Mesendoderm (in vitro differentiated cells): ENCODE measurements at regions not wholly inside any gene's neighbourhood (a gene's known extent, or its start where the extent isn't known, plus 50 kb on each side); places are given as distances from the start of the nearest gene placed in this dataset.
"Not testable (repeated sequence)": the region's sequence is repeated elsewhere in the genome, so short reads cannot be mapped to it uniquely, and the experiment has no call there.

Source experiments
- DNase-seq: peaks from one replicate; pipeline ENCODE4 v3.0.0; 2013
- H2AK5ac ChIP-seq: 2 replicates; pipeline ENCODE4 v1.6.1; 2013; ENCODE audit warnings: low read length, inconsistent platforms
- H2BK120ac ChIP-seq: 2 replicates; pipeline ENCODE4 v1.6.1; 2013; ENCODE audit warnings: low read depth, mild to moderate bottlenecking, low read length, moderate library complexity, mixed read lengths
- H2BK15ac ChIP-seq: replicated peaks from 2 replicates; pipeline ENCODE4 v1.6.1; 2013; ENCODE audit warnings: low read depth, mild to moderate bottlenecking, moderate library complexity
- H2BK5ac ChIP-seq: 2 replicates; pipeline ENCODE4 v1.6.1; 2013; ENCODE audit warnings: low read length, inconsistent platforms
- H3K18ac ChIP-seq: 2 replicates; pipeline ENCODE4 v1.6.1; 2013; ENCODE audit warnings: mild to moderate bottlenecking, low read length, mixed read lengths
- H3K23ac ChIP-seq: one replicate; pipeline ENCODE4 v1.6.1; 2013; ENCODE audit warnings: low read length
- H3K27ac ChIP-seq: 2 replicates; pipeline ENCODE4 v1.5.1; 2013; ENCODE audit warnings: low read depth, mild to moderate bottlenecking, inconsistent platforms, low read length, moderate library complexity
- H3K27me3 ChIP-seq: 2 replicates; pipeline ENCODE4 v1.6.1; 2013; ENCODE audit warnings: low read length, control low read depth, mild to moderate bottlenecking, inconsistent platforms; ENCODE audit not compliant: insufficient read depth, poor library complexity
- H3K36me3 ChIP-seq: 2 replicates; pipeline ENCODE4 v1.6.1; 2013; ENCODE audit warnings: low read length, inconsistent platforms; ENCODE audit not compliant: control insufficient read depth, insufficient read depth
- H3K4ac ChIP-seq: one replicate; pipeline ENCODE4 v1.6.1; 2013; ENCODE audit warnings: low read depth, mild to moderate bottlenecking, low read length, moderate library complexity
- H3K4me1 ChIP-seq: 2 replicates; pipeline ENCODE4 v1.6.1; 2013; ENCODE audit warnings: low read depth, low read length, inconsistent platforms; ENCODE audit not compliant: control insufficient read depth
- H3K4me2 ChIP-seq: 2 replicates; pipeline ENCODE4 v1.6.1; 2013; ENCODE audit warnings: low read length
- H3K4me3 ChIP-seq: 2 replicates; pipeline ENCODE4 v1.5.1; 2013; ENCODE audit warnings: mild to moderate bottlenecking, low read length
- H3K56ac ChIP-seq: one replicate; pipeline ENCODE4 v1.6.1; 2013; ENCODE audit warnings: low read length
- H3K79me1 ChIP-seq: 2 replicates; pipeline ENCODE4 v1.6.1; 2013; ENCODE audit warnings: low read length, inconsistent platforms
- H3K79me2 ChIP-seq: 2 replicates; pipeline ENCODE4 v1.6.1; 2013; ENCODE audit warnings: mild to moderate bottlenecking, low read length; ENCODE audit not compliant: control insufficient read depth, insufficient read depth
- H3K9ac ChIP-seq: 2 replicates; pipeline ENCODE4 v1.6.1; 2013; ENCODE audit warnings: low read length, inconsistent platforms
- H4K5ac ChIP-seq: one replicate; pipeline ENCODE4 v1.6.1; 2013; ENCODE audit warnings: low read length
- H4K8ac ChIP-seq: one replicate; pipeline ENCODE4 v1.6.1; 2013; ENCODE audit warnings: low read depth, mild to moderate bottlenecking, control low read depth, low read length, moderate library complexity
- WGBS: extraction: QIAGEN DNeasy Blood & Tissue Kit; methylation state at CpG from one replicate; pipeline ENCODE4 v1.1.7; 2013; ENCODE audit warnings: low lambda C conversion rate, missing lambda C conversion rate; ENCODE audit not compliant: insufficient coverage; ENCODE audit errors: extremely low coverage; 5-methylcytosine and 5-hydroxymethylcytosine counted together

GRCh38 chr4:137794764-137795254 lies 262.5 kb upstream of the PCDH18 start:
- Histone ChIP-seq H3K4ac (no peak overlapping the region), H4K8ac (no peak overlapping the region), H3K79me2 (no peaks in the 10 kb centered on the region), H4K5ac (no peak overlapping the region), H3K4me3 (no peak overlapping the region), H3K79me1 (no peaks in the 10 kb centered on the region), H3K56ac (no peak overlapping the region), H3K36me3 (no peaks in the 10 kb centered on the region), H3K4me2 (no peak overlapping the region), H3K23ac (no peak overlapping the region), H3K4me1 (no peaks in the 10 kb centered on the region), H2BK5ac (no peak overlapping the region), H3K9ac (no peak overlapping the region), H2AK5ac (no peak overlapping the region), H2BK15ac (no peak overlapping the region), H2BK120ac (no peak overlapping the region), H3K27ac (no peak overlapping the region), H3K18ac (no peak overlapping the region), H3K27me3 (no peaks in the 10 kb centered on the region)
- no CpG with 5 or more reads among the region's 6 CpGs for WGBS
- DNase-seq: no peak

GRCh38 chr4:137789263-137789662 lies 257.0 kb upstream of the PCDH18 start:
- not testable (repeated sequence) for H2BK5ac ChIP-seq, H3K79me2 ChIP-seq, H3K23ac ChIP-seq, H4K8ac ChIP-seq, H3K79me1 ChIP-seq, H2BK15ac ChIP-seq, H3K18ac ChIP-seq, H3K4ac ChIP-seq, H3K56ac ChIP-seq, H3K9ac ChIP-seq, H2BK120ac ChIP-seq, H2AK5ac ChIP-seq, H3K36me3 ChIP-seq, DNase-seq, H4K5ac ChIP-seq, H3K4me3 ChIP-seq, H3K4me2 ChIP-seq, H3K27ac ChIP-seq, H3K4me1 ChIP-seq, H3K27me3 ChIP-seq
- WGBS: no CpG with 5 or more reads among the region's 3 CpGs

GRCh38 chr4:137783923-137784322 lies 251.6 kb upstream of the PCDH18 start:
- not testable (repeated sequence) for H3K18ac ChIP-seq, H2AK5ac ChIP-seq, H2BK120ac ChIP-seq, H3K4ac ChIP-seq, H3K79me1 ChIP-seq, H2BK15ac ChIP-seq, H3K27me3 ChIP-seq, H2BK5ac ChIP-seq, H4K8ac ChIP-seq, H3K9ac ChIP-seq, H3K56ac ChIP-seq, H3K4me1 ChIP-seq, H3K27ac ChIP-seq, H3K4me3 ChIP-seq, H3K4me2 ChIP-seq, H3K79me2 ChIP-seq, H3K36me3 ChIP-seq, H3K23ac ChIP-seq, H4K5ac ChIP-seq
- WGBS: no CpG with 5 or more reads among the region's 7 CpGs
- peak; percentile 31 for DNase-seq

- no peak for DNase-seq
- H3K79me2 ChIP-seq: no peaks in the 10 kb centered on the region
- no peaks in the 10 kb centered on the region for H3K4me1 ChIP-seq
- H3K4me2 ChIP-seq: no peak overlapping the region
- no peaks in the 10 kb centered on the region for H3K27me3 ChIP-seq
- no peak overlapping the region for H2AK5ac ChIP-seq
- no peak overlapping the region for H2BK15ac ChIP-seq
- H4K8ac ChIP-seq: no peak overlapping the region
- no peak overlapping the region for H3K4me3 ChIP-seq
- no peak overlapping the region for H3K56ac ChIP-seq
- no CpG with 5 or more reads among the region's 3 CpGs for WGBS
- H3K36me3 ChIP-seq: no peaks in the 10 kb centered on the region
- no peak overlapping the region for H3K18ac ChIP-seq
- H4K5ac ChIP-seq: no peak overlapping the region
- H3K79me1 ChIP-seq: no peaks in the 10 kb centered on the region
- H3K27ac ChIP-seq: no peak overlapping the region
- no peak overlapping the region for H3K4ac ChIP-seq
- no peak overlapping the region for H2BK120ac ChIP-seq
- H3K9ac ChIP-seq: no peak overlapping the region
- H3K23ac ChIP-seq: no peak overlapping the region
- H2BK5ac ChIP-seq: no peak overlapping the region
Observed at GRCh38 chr4:137775701-137776100, 243.4 kb upstream of the PCDH18 start.

GRCh38 chr4:137774501-137774900 lies 242.2 kb upstream of the PCDH18 start:
- H3K36me3 ChIP-seq: no peaks in the 10 kb centered on the region
- no peak overlapping the region for H2AK5ac ChIP-seq
- no peaks in the 10 kb centered on the region for H3K79me2 ChIP-seq
- H3K56ac ChIP-seq: no peak overlapping the region
- H4K5ac ChIP-seq: no peak overlapping the region
- DNase-seq: no peak
- no peak overlapping the region for H3K9ac ChIP-seq
- H3K4ac ChIP-seq: no peak overlapping the region
- H3K79me1 ChIP-seq: no peaks in the 10 kb centered on the region
- H3K18ac ChIP-seq: no peak overlapping the region
- H2BK120ac ChIP-seq: no peak overlapping the region
- no peak overlapping the region for H3K23ac ChIP-seq
- H4K8ac ChIP-seq: no peak overlapping the region
- no peak overlapping the region for H3K4me3 ChIP-seq
- H2BK5ac ChIP-seq: no peak overlapping the region
- no peak overlapping the region for H3K27ac ChIP-seq
- no peaks in the 10 kb centered on the region for H3K4me1 ChIP-seq
- H2BK15ac ChIP-seq: no peak overlapping the region
- no peak overlapping the region for H3K4me2 ChIP-seq
- no peaks in the 10 kb centered on the region for H3K27me3 ChIP-seq

GRCh38 chr4:137768881-137769280 lies 236.6 kb upstream of the PCDH18 start:
- no peak overlapping the region for H3K56ac ChIP-seq
- H3K79me2 ChIP-seq: no peaks in the 10 kb centered on the region
- H3K36me3 ChIP-seq: no peaks in the 10 kb centered on the region
- H3K23ac ChIP-seq: no peak overlapping the region
- no CpG with 5 or more reads among the region's 1 CpG for WGBS
- no peak overlapping the region for H4K8ac ChIP-seq
- DNase-seq: no peak
- no peak overlapping the region for H3K18ac ChIP-seq
- no peaks in the 10 kb centered on the region for H3K27me3 ChIP-seq
- H3K4me2 ChIP-seq: no peak overlapping the region
- no peak overlapping the region for H2AK5ac ChIP-seq
- H3K4me3 ChIP-seq: no peak overlapping the region
- H3K27ac ChIP-seq: no peak overlapping the region
- H3K4me1 ChIP-seq: no peaks in the 10 kb centered on the region
- H2BK120ac ChIP-seq: no peak overlapping the region
- H2BK5ac ChIP-seq: no peak overlapping the region
- H4K5ac ChIP-seq: no peak overlapping the region
- no peak overlapping the region for H3K4ac ChIP-seq
- no peak overlapping the region for H3K9ac ChIP-seq
- no peak overlapping the region for H2BK15ac ChIP-seq
- no peaks in the 10 kb centered on the region for H3K79me1 ChIP-seq
